Nephron progenitor cell (in vitro differentiated cells): ENCODE measurements at regions not wholly inside any gene's neighbourhood (a gene's known extent, or its start where the extent isn't known, plus 50 kb on each side); places are given as distances from the start of the nearest gene placed in this dataset.

Source experiments
- DNase-seq: peaks from one replicate; pipeline ENCODE4 v3.0.0; 2021
- H3K27ac Mint-ChIP-seq: 2 replicates; pipeline ENCODE4 v1.8.0; 2021; ENCODE audit warnings: mild to moderate bottlenecking, moderate library complexity, mixed read lengths
- H3K27me3 Mint-ChIP-seq: 2 replicates; pipeline ENCODE4 v1.8.0; 2021; ENCODE audit warnings: mild to moderate bottlenecking, low read depth, mixed read lengths; ENCODE audit not compliant: poor library complexity
- H3K36me3 Mint-ChIP-seq: 2 replicates; pipeline ENCODE4 v1.8.0; 2021; ENCODE audit warnings: low read depth, mixed read lengths
- H3K4me1 Mint-ChIP-seq: 2 replicates; pipeline ENCODE4 v1.8.0; 2021; ENCODE audit warnings: mixed read lengths
- H3K4me3 Mint-ChIP-seq: 2 replicates; pipeline ENCODE4 v1.8.0; 2021; ENCODE audit warnings: mild to moderate bottlenecking, moderate library complexity, mixed read lengths
- H3K9me3 Mint-ChIP-seq: 2 replicates; pipeline ENCODE4 v1.8.0; 2021; ENCODE audit warnings: mild to moderate bottlenecking, moderate library complexity, mixed read lengths
- TF ChIP-seq, protein P1 (sequence below): fragments of 200-600 bp; sonication (generic); IDR thresholded peaks from 2 replicates; pipeline ENCODE4 v1.5.0; 2021; ENCODE audit warnings: antibody characterized with exemption

DNA sequence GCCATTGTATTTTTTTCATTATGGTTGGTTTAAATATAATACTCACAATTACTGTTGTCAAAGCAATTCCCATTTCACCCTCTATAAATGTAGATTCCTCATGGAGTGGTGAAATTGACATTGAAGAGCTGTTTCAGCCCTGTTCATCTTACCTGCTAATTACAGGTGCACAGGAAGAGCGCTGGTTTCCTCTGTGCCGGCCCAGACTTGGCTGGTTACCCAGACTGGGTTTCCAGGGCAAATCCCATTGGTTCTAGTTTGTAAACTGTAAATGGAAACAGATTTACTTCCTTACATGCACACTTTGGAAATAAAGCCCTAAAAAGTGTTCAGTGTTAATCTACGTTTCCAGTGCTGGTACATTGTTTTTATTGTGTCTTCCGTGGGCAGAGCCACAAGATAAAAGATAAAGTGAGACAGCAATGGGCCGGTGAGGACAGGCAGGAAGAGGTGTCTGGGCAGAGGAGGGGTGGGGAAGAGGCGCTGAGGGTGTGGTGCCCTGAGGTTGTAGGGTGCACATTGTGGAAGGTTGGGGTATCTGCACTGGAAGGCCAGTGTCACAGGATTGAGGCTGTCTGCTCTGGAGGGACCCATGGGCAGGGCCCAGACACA lies 71.6 kb upstream of the ZPBP start:
- Mint-ChIP-seq H3K27ac (no peak overlapping the region), H3K27me3 (peaks cover 7% of the 10 kb centered on the region), H3K36me3 (no peaks in the 10 kb centered on the region), H3K4me3 (no peak overlapping the region), H3K4me1 (no peaks in the 10 kb centered on the region), H3K9me3 (no peaks in the 10 kb centered on the region)
- no peak for DNase-seq
- TF ChIP-seq, protein P1, sequence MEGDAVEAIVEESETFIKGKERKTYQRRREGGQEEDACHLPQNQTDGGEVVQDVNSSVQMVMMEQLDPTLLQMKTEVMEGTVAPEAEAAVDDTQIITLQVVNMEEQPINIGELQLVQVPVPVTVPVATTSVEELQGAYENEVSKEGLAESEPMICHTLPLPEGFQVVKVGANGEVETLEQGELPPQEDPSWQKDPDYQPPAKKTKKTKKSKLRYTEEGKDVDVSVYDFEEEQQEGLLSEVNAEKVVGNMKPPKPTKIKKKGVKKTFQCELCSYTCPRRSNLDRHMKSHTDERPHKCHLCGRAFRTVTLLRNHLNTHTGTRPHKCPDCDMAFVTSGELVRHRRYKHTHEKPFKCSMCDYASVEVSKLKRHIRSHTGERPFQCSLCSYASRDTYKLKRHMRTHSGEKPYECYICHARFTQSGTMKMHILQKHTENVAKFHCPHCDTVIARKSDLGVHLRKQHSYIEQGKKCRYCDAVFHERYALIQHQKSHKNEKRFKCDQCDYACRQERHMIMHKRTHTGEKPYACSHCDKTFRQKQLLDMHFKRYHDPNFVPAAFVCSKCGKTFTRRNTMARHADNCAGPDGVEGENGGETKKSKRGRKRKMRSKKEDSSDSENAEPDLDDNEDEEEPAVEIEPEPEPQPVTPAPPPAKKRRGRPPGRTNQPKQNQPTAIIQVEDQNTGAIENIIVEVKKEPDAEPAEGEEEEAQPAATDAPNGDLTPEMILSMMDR: no peak

DNA sequence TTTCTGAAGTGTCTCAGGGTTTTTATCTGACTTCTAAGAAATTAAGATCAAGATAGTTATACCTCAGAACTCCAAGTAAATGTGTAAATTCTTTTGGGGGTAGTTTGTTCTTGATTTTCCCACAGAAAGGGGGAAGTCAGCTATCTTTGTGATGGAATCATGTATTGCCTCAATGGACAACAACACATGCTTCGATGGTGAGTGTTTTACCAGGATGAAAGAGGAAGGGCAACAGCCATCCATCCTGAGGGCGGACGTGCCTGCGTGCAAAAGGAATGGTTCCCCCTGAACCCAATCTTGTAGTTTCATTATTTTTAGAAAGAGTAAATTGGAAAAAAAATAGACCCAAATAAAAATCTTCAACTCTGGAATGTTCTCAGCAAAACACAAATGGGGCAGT lies 67.2 kb upstream of the ZPBP start:
- Mint-ChIP-seq H3K27me3 (peaks cover 13% of the 10 kb centered on the region), H3K27ac (no peak overlapping the region), H3K4me3 (no peak overlapping the region), H3K9me3 (no peaks in the 10 kb centered on the region), H3K36me3 (no peaks in the 10 kb centered on the region), H3K4me1 (no peaks in the 10 kb centered on the region)
- TF ChIP-seq, protein P1: no peak
- DNase-seq: no peak

- Mint-ChIP-seq H3K4me1 (no peaks in the 10 kb centered on the region), H3K9me3 (no peaks in the 10 kb centered on the region), H3K27ac (peak overlapping the region; percentile 44), H3K4me3 (no peak overlapping the region), H3K36me3 (no peaks in the 10 kb centered on the region), H3K27me3 (peaks cover 13% of the 10 kb centered on the region)
- no peak for DNase-seq
- TF ChIP-seq, protein P1: no peak
Measured at GRCh38 chr7:50159154-50159553, 66.1 kb upstream of the ZPBP start.

GRCh38 chr7:50156706-50157105 lies 63.7 kb upstream of the ZPBP start:
- Mint-ChIP-seq H3K9me3 (no peaks in the 10 kb centered on the region), H3K36me3 (no peaks in the 10 kb centered on the region), H3K27me3 (peaks cover 12% of the 10 kb centered on the region), H3K27ac (no peak overlapping the region), H3K4me3 (no peak overlapping the region), H3K4me1 (no peaks in the 10 kb centered on the region)
- TF ChIP-seq, protein P1: no peak
- DNase-seq: no peak

GRCh38 chr7:50156163-50156562 lies 63.1 kb upstream of the ZPBP start:
- Mint-ChIP-seq H3K4me3 (no peak overlapping the region), H3K4me1 (no peaks in the 10 kb centered on the region), H3K9me3 (no peaks in the 10 kb centered on the region), H3K27ac (no peak overlapping the region), H3K27me3 (peaks cover 12% of the 10 kb centered on the region), H3K36me3 (no peaks in the 10 kb centered on the region)
- no peak for DNase-seq
- TF ChIP-seq, protein P1: no peak

DNA sequence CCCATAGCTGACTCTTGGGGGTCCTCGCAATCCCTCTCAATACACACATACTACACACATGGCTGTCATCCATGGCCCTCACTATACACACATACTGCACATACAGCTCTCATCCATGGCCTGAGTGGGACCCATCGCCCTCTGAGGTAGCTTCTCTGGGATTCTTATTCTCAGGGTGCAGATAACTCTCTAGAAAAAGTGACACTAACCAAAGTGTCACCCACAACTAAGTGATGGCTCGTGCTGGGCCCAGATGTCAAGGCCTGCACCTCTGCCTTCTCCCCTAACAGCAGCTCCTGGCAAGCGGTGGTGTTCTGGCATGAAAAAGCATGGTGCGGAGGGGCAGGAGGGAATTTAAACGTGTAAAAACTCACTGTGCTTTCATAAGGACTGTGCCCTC lies 62.7 kb upstream of the ZPBP start:
- peaks cover 12% of the 10 kb centered on the region for H3K27me3 Mint-ChIP-seq
- H3K9me3 Mint-ChIP-seq: no peaks in the 10 kb centered on the region
- H3K27ac Mint-ChIP-seq: no peak overlapping the region
- no peaks in the 10 kb centered on the region for H3K36me3 Mint-ChIP-seq
- no peak for DNase-seq
- TF ChIP-seq, protein P1: no peak
- no peaks in the 10 kb centered on the region for H3K4me1 Mint-ChIP-seq
- H3K4me3 Mint-ChIP-seq: no peak overlapping the region
